Limb (tissue), 2 donors: ENCODE measurements at regions not wholly inside any gene's neighbourhood (a gene's known extent, or its start where the extent isn't known, plus 50 kb on each side); places are given as distances from the start of the nearest gene placed in this dataset.
A peak's percentile ranks its signal among the peaks of the same experiment; 100 is the strongest.

Source experiments
- DNase-seq, 2 donors: peaks; one replicate each; pipeline ENCODE4 v3.0.0-alpha.2; 2016; ENCODE audit errors: extremely low spot score in 2 of 2

GRCh38 chr22:47289336-47289985 is 527.0 kb downstream of the TBC1D22A start:
- DNase-seq, result peak in 1 of 2 donors; percentile 14

- DNase-seq, result peak in 1 of 2 donors; percentile 7
These were observed 526.2 kb downstream of the TBC1D22A start for GRCh38 chr22:47288680-47289079.

- no peak for DNase-seq
These were observed 525.1 kb downstream of the TBC1D22A start for GRCh38 chr22:47287516-47287915.

- DNase-seq, result no peak
These were observed 524.1 kb downstream of the TBC1D22A start for GRCh38 chr22:47286590-47286989.

GRCh38 chr22:47285981-47286380 is 523.5 kb downstream of the TBC1D22A start:
- DNase-seq, result no peak

- DNase-seq, result no peak
These were observed 522.4 kb downstream of the TBC1D22A start for GRCh38 chr22:47284822-47285221.

GRCh38 chr22:47284360-47284759 is 521.9 kb downstream of the TBC1D22A start:
- DNase-seq, result no peak

GRCh38 chr22:47283616-47284270 is 521.3 kb downstream of the TBC1D22A start:
- DNase-seq, result no peak

- no peak for DNase-seq
These were observed 520.4 kb downstream of the TBC1D22A start for GRCh38 chr22:47282851-47283250.

- DNase-seq, result no peak
These were observed 519.9 kb downstream of the TBC1D22A start for GRCh38 chr22:47282366-47282765.

- DNase-seq, result no peak
These were observed 519.0 kb downstream of the TBC1D22A start for GRCh38 chr22:47281126-47282106.

- no peak for DNase-seq
These were observed 517.9 kb downstream of the TBC1D22A start for GRCh38 chr22:47280301-47280700.

GRCh38 chr22:47279746-47280145 is 517.3 kb downstream of the TBC1D22A start:
- peak in 1 of 2 donors; percentile 12 for DNase-seq

GRCh38 chr22:47279337-47279736 is 516.9 kb downstream of the TBC1D22A start:
- no peak for DNase-seq

- no peak for DNase-seq
These were observed 516.2 kb downstream of the TBC1D22A start for GRCh38 chr22:47278655-47279054.

GRCh38 chr22:47277531-47277930 is 515.1 kb downstream of the TBC1D22A start:
- no peak for DNase-seq

GRCh38 chr22:47276991-47277390 is 514.5 kb downstream of the TBC1D22A start:
- no peak for DNase-seq

- no peak for DNase-seq
These were observed 514.0 kb downstream of the TBC1D22A start for GRCh38 chr22:47276450-47276820.

GRCh38 chr22:47275605-47276449 is 513.4 kb downstream of the TBC1D22A start:
- no peak for DNase-seq

- DNase-seq, result no peak
These were observed 511.7 kb downstream of the TBC1D22A start for GRCh38 chr22:47274196-47274595.

GRCh38 chr22:47270463-47271135 is 508.1 kb downstream of the TBC1D22A start:
- no peak for DNase-seq
